Endothelial cell of umbilical vein (primary cell): ENCODE measurements at regions not wholly inside any gene's neighbourhood (a gene's known extent, or its start where the extent isn't known, plus 50 kb on each side); places are given as distances from the start of the nearest gene placed in this dataset.

Experiments used
- BruUV-seq: library from RNA; stranded (reverse); fragments of 400-500 nt; replicated peaks from 2 replicates; lab custom pipeline; 2021; lab: Mats Ljungman, UMichigan
- CTCF ChIA-PET: fragments of 300-600, 350-600 bp; sonication (Branson Sonifier 250); formaldehyde crosslinking; loops from one replicate; lab custom pipeline; 2021; ENCODE audit warnings: antibody characterized with exemption, inconsistent platforms; lab: Charles Lee
- POLR2A ChIA-PET: fragments of 300-600, 350-600 bp; sonication (Branson Sonifier 250); formaldehyde crosslinking; loops from one replicate; lab custom pipeline; 2021; ENCODE audit warnings: antibody characterized with exemption, inconsistent platforms; lab: Charles Lee
- DNase-seq: peaks from one replicate; pipeline ENCODE4 v3.0.0-alpha.2; 2011; ENCODE audit warnings: low read depth, low spot score
- FAIRE-seq: peaks from 2 replicates; lab custom pipeline; 2011; peaks lifted over from hg19 to GRCh38; lab: Jason Lieb, UNC
- H2AFZ ChIP-seq: 2 replicates; pipeline ENCODE4 v1.6.0; 2012; ENCODE audit warnings: low read depth, low read length, control low read depth, inconsistent platforms
- H3K27ac ChIP-seq: 2 replicates; pipeline ENCODE4 v1.5.1; 2011; ENCODE audit warnings: low read depth, mild to moderate bottlenecking, control low read depth, low read length, moderate library complexity; ENCODE audit not compliant: insufficient read depth
- H3K27me3 ChIP-seq, 2 experiments: 2 replicates each; pipeline versions ENCODE4 v1.6.0 to v1.6.1; 2011; ENCODE audit warnings: low read length in 2 of 2, mixed read lengths in 1 of 2; ENCODE audit not compliant: control insufficient read depth in 2 of 2, insufficient read depth in 2 of 2
- H3K36me3 ChIP-seq, 2 experiments: 2 replicates in 1 of 2; 3 replicates in 1 of 2; pipeline ENCODE4 v1.5.1; 2011; ENCODE audit warnings: low read length in 2 of 2, mild to moderate bottlenecking in 1 of 2, moderate library complexity in 1 of 2; ENCODE audit not compliant: control insufficient read depth in 2 of 2, insufficient read depth in 2 of 2; ENCODE audit errors: extremely low read depth in 1 of 2
- H3K4me1 ChIP-seq: 3 replicates; pipeline ENCODE4 v1.5.1; 2011; ENCODE audit warnings: mild to moderate bottlenecking, low read length; ENCODE audit not compliant: control insufficient read depth, insufficient read depth; ENCODE audit errors: extremely low read depth
- H3K4me2 ChIP-seq: 2 replicates; pipeline ENCODE4 v1.6.1; 2011; ENCODE audit warnings: low read length, control low read depth, mixed read lengths; ENCODE audit not compliant: insufficient read depth
- H3K4me3 ChIP-seq, 3 experiments: fragments of 200-600 bp in 1 of 3; sonication (generic), shearing (Covaris generic) in 1 of 3; replicated peaks in 1 of 3; 2 replicates each; pipeline ENCODE4 v1.5.1; 2011 to 2016; ENCODE audit warnings: control low read depth in 3 of 3, low read length in 3 of 3, mild to moderate bottlenecking in 2 of 3, inconsistent platforms in 1 of 3, low read depth in 1 of 3, moderate library complexity in 1 of 3; ENCODE audit not compliant: insufficient read depth in 1 of 3
- H3K79me2 ChIP-seq: 2 replicates; pipeline ENCODE4 v1.6.0; 2012; ENCODE audit warnings: low read length, inconsistent platforms; ENCODE audit not compliant: control insufficient read depth, insufficient read depth
- H3K9ac ChIP-seq: replicated peaks from 2 replicates; pipeline ENCODE3; 2011; ENCODE audit warnings: low read length, control low read depth; ENCODE audit not compliant: insufficient read depth; ENCODE audit errors: extremely low read depth
- H3K9me1 ChIP-seq: replicated peaks from 3 replicates; pipeline ENCODE4 v1.6.0; 2011; ENCODE audit warnings: mild to moderate bottlenecking, low read length; ENCODE audit not compliant: control insufficient read depth, insufficient read depth; ENCODE audit errors: extremely low read depth
- H3K9me3 ChIP-seq: replicated peaks from 2 replicates; pipeline ENCODE4 v1.5.1; 2012; ENCODE audit warnings: low read length, inconsistent platforms; ENCODE audit not compliant: control insufficient read depth, insufficient read depth
- H4K20me1 ChIP-seq: replicated peaks from 2 replicates; pipeline ENCODE3; 2011; ENCODE audit warnings: mild to moderate bottlenecking, low read length; ENCODE audit not compliant: control insufficient read depth, insufficient read depth; ENCODE audit errors: extremely low read depth
- EZH2 ChIP-seq: IDR thresholded peaks from 2 replicates; pipeline ENCODE4 v1.6.1; 2012; ENCODE audit warnings: borderline replicate concordance, low read depth, mild to moderate bottlenecking, moderate library complexity, low read length, inconsistent platforms; ENCODE audit not compliant: severe bottlenecking
- FOS ChIP-seq: IDR thresholded peaks from 2 replicates; pipeline ENCODE4 v1.6.1; 2011; ENCODE audit warnings: mild to moderate bottlenecking, low read length, moderate library complexity, borderline replicate concordance; ENCODE audit not compliant: insufficient read depth
- GATA2 ChIP-seq: IDR thresholded peaks from 2 replicates; pipeline ENCODE4 v1.7.0; 2011; ENCODE audit warnings: low read depth, mild to moderate bottlenecking, moderate library complexity, mixed read lengths, low read length; ENCODE audit not compliant: insufficient read length, insufficient read depth
- JUN ChIP-seq: IDR thresholded peaks from 2 replicates; pipeline ENCODE4 v1.6.1; 2011; ENCODE audit warnings: borderline replicate concordance, low read depth; ENCODE audit not compliant: insufficient read length, insufficient read depth
- MYC ChIP-seq: IDR thresholded peaks from one replicate; pipeline ENCODE4 v1.6.1; 2011; ENCODE audit warnings: mild to moderate bottlenecking, low read depth, low read length
- POLR2A ChIP-seq: IDR thresholded peaks from 2 replicates; pipeline ENCODE4 v1.6.1; 2012; ENCODE audit warnings: low read depth, mild to moderate bottlenecking, control low read depth, low read length
- POLR2AphosphoS5 ChIP-seq: IDR thresholded peaks from 2 replicates; pipeline ENCODE4 v1.6.1; 2012; ENCODE audit warnings: low read depth, mild to moderate bottlenecking, control low read depth, low read length, moderate library complexity; ENCODE audit not compliant: insufficient read depth
- dilution Hi-C: fragments of 300-500 bp; cut with MboI; formaldehyde crosslinking; loops from one replicate; pipeline ENCODE4 v1.15.0; 2019; ENCODE audit warnings: low sequenced_read_pairs; ENCODE audit not compliant: extremely low pct_ligation_motif_present
- intact Hi-C: fragments of 100-400 bp; cut with micrococcal nuclease; formaldehyde crosslinking; loops from one replicate; pipeline ENCODE4 v1.10.0; 2022
- TF ChIP-seq, protein P1 (sequence below), 2 donors: IDR thresholded peaks; 1 replicate in 1 of 2; 2 replicates in 1 of 2; pipeline ENCODE4 v1.5.1; 2011; ENCODE audit warnings: low read length in 2 of 2, mild to moderate bottlenecking in 2 of 2, moderate library complexity in 2 of 2, control low read depth in 1 of 2, inconsistent platforms in 1 of 2, low read depth in 1 of 2; ENCODE audit not compliant: insufficient read depth in 1 of 2; ENCODE audit errors: extremely low read depth in 1 of 2
- TF ChIP-seq, protein P2 (sequence below): IDR thresholded peaks from 2 replicates; pipeline ENCODE4 v1.6.1; 2011; ENCODE audit not compliant: insufficient read depth, insufficient read length

DNA sequence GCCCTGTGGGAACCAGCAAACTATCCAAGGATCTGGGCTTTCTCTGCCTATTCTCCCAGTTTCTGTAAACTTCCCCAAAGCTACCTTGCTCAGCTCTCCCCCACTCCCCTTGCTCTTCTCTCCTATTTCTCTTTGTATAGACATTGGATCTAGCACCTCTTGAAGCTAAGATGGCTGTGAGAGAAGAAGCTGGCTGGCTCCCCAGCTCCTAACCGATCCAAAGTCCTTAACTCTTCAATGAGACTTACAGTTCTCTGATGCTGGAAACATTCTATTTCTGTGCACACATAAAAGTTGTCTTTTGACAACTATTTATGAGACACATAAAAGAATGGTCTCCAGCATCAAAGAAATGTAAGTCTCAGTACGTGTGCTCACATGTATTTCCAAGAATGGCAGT, 70.6 kb upstream of the C3orf80 start:
- no peak overlapping the region for H3K9ac ChIP-seq
- H3K9me3 ChIP-seq = no peaks in the 10 kb centered on the region
- H3K36me3 ChIP-seq = no peaks in the 10 kb centered on the region
- FAIRE-seq (no peak), DNase-seq (no peak)
- CTCF ChIA-PET = interaction anchor here (2.2 kb wide), 1 partner anchor 8 kb away, joined by 10 read pairs; no protein-coding TSS in a partner anchor
- no peaks in the 10 kb centered on the region for H4K20me1 ChIP-seq
- H3K79me2 ChIP-seq = no peaks in the 10 kb centered on the region
- H3K4me2 ChIP-seq = no peak overlapping the region
- no peak overlapping the region for H3K4me3 ChIP-seq
- no peaks in the 10 kb centered on the region for H3K9me1 ChIP-seq
- intact Hi-C loops (no loop called here), dilution Hi-C loops (no loop called here)
- peaks cover 12% of the 10 kb centered on the region for H3K4me1 ChIP-seq
- no peak overlapping the region for H2AFZ ChIP-seq
- no peaks in the 10 kb centered on the region for H3K27me3 ChIP-seq
- POLR2A ChIA-PET = no interaction called here
- TF ChIP-seq, protein P1, sequence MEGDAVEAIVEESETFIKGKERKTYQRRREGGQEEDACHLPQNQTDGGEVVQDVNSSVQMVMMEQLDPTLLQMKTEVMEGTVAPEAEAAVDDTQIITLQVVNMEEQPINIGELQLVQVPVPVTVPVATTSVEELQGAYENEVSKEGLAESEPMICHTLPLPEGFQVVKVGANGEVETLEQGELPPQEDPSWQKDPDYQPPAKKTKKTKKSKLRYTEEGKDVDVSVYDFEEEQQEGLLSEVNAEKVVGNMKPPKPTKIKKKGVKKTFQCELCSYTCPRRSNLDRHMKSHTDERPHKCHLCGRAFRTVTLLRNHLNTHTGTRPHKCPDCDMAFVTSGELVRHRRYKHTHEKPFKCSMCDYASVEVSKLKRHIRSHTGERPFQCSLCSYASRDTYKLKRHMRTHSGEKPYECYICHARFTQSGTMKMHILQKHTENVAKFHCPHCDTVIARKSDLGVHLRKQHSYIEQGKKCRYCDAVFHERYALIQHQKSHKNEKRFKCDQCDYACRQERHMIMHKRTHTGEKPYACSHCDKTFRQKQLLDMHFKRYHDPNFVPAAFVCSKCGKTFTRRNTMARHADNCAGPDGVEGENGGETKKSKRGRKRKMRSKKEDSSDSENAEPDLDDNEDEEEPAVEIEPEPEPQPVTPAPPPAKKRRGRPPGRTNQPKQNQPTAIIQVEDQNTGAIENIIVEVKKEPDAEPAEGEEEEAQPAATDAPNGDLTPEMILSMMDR (IDR thresholded peaks at IDR 0.05; ENCODE audit: extremely low read depth in 1 of 2, insufficient read depth in 1 of 2, low read depth in 1 of 2, low read length in 2 of 2) = no peak
- TF ChIP-seq JUN (no peak), MYC (no peak), FOS (no peak), POLR2A (no peak), EZH2 (no peak), POLR2AphosphoS5 (no peak), GATA2 (no peak)
- TF ChIP-seq, protein P2, sequence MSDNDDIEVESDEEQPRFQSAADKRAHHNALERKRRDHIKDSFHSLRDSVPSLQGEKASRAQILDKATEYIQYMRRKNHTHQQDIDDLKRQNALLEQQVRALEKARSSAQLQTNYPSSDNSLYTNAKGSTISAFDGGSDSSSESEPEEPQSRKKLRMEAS = no peak
- BruUV-seq = no TSS peak
- H3K27ac ChIP-seq = no peak overlapping the region
